Brain pericyte (primary cell): ENCODE measurements at regions not wholly inside any gene's neighbourhood (a gene's known extent, or its start where the extent isn't known, plus 50 kb on each side); places are given as distances from the start of the nearest gene placed in this dataset.

Experiments used
- DNase-seq: peaks from one replicate; pipeline ENCODE4 v3.0.0-alpha.2; 2012; ENCODE audit warnings: low read depth, low spot score

- DNase-seq: no peak
Observed at GRCh38 chr1:198903621-198904020, 264.8 kb downstream of the PTPRC start.

DNA sequence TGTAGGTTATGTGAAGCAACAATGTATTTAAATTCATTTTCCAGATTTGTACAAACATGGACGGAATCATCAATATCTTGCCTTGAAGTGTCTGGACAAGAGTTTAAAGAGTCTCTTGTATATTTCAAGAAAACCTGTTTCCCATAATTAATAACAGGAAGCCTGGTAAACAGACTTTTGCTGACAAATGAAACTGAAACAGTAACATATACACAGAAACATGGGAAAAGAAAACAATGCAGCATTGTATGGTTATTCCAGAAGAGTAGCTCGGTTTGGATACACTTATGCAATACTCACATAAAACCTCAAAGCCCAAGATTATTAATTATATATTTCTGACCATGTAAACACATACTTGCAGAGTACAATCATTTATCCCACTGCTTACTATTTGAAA is 265.5 kb downstream of the PTPRC start:
- DNase-seq: no peak

- no peak for DNase-seq
Observed at GRCh38 chr1:198906739-198907422, 268.0 kb downstream of the PTPRC start.

DNA sequence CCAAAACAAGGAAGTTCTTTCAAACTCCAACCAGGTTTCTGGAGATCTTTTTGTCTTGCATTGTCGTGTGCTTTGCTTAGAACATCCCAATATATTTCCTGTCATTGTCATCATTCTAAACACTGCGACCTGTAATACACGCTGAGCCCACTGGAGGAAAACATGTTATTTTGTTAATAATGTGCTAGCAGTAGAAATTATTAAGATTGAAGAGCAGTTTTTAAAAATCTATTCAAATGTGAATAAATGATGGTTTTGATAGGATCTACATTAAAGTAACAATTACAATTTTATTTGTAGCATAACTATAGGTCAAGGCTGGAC is 268.5 kb downstream of the PTPRC start:
- no peak for DNase-seq

- DNase-seq: no peak
Observed at GRCh38 chr1:198908995-198909394, 270.2 kb downstream of the PTPRC start.

GRCh38 chr1:198909973-198910372 is 271.1 kb downstream of the PTPRC start:
- DNase-seq: no peak

DNA sequence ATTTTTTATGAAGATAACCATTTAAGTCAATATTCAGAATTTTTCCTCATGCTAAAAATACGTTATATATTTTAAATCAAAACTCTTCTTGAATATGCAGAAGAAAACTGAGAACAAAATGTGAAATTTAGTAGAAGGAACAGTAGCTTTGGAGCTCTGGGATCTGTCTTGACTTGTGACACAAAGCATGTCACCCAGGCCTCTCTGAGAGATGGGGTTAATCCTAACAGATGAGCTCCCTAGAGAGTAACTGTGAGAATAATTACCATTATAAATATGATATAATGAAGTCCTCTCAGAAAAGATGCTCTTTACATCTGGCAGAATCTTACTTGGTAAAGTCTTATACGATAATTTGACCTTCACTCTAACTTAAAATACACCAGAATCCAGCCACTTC is 272.0 kb downstream of the PTPRC start:
- DNase-seq: no peak

DNA sequence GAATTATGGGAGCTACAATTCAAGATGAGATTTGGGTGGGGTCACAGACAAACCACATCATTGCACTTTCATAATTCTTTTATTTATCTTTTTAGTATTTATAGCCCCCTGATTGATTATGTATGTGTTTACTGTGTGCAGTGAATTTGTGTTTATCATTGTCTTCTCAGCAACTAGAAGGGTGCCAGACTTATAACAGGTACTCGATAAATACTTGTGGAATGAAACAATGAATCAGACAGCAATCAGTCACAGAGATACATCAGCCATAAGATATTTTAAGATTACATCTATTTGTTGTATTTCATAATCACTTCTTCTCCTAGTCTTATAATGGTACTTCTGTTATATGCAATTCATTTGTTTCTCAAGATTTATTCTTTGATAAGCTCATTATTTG is 273.2 kb downstream of the PTPRC start:
- DNase-seq: no peak

DNA sequence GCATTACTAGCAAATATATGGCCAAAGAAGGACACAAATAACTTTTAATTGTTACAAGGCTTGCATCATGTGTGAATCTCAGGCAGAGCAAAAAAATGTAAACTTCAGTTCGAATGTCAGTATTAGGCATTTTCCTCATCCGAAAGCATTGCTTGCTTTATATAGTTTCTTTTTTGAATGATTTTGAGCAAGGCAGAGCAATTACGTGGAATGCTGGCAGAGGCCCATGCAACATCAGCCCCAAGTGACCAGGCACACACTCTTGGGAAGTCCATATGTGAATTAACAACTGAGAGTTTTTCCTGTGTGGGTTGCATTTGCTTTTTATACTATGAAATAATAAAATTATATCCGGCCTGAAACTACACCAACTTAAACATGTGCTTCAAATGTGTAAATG is 274.8 kb downstream of the PTPRC start:
- DNase-seq: no peak

DNA sequence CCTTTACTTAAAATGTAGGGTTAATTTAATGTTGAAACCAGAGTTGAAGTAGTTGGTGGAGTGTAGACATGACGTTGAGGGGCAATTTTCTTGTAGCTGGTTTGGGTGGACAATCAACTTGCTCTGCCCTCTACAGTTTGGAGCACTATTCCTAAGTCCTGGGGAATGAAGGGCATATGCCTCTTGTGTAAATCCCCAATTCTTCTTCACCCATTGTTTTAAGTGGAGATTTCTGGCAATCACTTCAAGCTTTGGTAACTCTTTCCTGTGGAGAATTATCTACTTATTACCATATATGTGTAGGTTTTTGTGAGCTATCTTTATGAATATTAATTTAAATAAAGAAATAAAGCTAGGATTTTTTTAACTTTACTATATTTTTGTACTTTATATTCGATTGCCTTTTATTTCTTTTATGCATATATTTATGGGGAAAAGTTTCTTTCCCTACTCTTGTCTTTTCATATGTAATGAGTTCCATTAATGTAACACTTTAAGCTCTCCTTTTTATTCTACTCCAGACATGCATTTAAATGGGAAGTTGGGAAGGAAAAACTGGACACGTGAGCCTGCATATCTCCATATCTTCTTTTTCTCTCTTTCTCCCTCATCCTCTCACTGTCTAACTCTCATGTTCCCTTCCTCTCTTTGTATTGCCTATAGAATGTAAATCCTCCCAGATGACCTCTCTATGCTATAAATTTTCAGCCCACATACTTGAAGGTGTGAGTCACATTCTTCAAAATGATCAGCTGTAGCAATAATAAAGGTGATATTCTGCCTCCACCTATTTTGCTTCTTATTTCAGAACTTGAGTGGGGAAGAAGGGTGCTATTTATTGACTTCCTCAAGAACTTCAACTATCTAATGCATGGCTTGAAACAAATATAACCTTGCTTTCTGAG is 276.7 kb downstream of the PTPRC start:
- DNase-seq: no peak

DNA sequence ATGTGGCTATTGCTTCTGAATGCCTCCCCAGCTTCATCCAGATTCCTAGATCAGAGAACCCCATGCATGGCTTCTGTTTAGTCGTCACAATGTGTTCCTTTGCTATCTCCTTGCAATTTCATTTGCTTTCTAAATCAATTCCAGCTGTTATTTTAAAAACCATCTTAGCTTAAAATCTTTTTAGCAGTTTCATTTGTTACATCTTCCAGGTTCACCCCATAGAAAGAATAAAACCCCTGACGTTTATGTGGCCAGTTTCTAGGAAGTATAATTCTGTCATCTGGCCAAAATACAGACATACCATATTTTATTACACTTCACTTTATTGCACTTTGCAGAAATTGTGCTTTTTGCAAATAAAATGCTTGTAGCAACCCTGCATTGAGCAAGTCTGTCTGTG is 278.4 kb downstream of the PTPRC start:
- no peak for DNase-seq

DNA sequence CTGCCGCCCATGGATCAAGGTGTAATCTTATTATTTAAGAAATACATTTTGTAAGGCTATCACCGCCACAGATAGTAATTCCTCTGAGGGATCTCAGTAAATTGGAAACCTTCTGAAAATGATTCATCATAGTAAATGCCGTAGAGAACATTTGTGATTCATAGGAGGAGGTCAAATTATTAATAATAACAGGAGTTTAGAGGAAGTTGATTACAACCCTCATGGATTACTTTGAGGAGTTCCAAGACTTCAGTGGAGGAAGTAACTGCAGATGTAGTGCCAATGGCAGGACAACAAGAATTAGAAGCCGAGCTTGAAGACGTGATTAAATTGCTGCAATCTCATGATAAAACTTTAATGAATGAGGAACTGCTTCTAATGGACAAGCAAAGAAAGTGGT is 280.1 kb downstream of the PTPRC start:
- no peak for DNase-seq

DNA sequence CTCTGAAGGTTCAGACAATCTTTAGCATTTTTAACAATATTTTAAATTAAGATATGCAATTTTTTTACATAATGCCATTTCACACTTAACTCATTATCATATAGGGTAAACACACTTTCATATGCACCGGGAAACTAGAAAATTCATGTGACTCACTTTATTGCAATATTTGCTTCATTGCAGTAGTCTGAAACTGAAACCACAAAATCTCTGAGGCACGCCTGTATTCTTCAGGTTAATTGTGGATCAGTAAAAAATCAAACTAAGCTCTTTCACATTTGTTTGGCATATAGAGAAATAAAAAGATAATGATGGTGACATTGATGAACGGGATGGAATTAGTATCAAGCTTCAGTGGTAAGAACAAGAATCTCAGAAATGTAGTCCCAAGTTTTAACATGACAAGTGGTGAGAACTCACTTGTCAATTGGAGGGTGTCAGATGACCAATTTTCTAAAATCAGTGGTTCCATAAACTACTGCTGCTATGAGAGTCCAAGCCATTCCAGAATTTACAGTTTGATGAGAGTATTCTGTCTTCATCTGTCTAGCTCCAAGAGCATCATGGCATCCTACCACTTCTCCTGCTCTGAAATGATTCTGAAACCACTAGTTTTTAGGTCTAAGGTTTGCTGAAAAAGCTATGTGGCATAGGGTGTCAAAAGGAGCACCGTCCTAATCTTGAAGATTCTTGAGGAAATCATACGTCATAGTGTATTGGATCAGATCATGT is 281.0 kb downstream of the PTPRC start:
- no peak for DNase-seq

DNA sequence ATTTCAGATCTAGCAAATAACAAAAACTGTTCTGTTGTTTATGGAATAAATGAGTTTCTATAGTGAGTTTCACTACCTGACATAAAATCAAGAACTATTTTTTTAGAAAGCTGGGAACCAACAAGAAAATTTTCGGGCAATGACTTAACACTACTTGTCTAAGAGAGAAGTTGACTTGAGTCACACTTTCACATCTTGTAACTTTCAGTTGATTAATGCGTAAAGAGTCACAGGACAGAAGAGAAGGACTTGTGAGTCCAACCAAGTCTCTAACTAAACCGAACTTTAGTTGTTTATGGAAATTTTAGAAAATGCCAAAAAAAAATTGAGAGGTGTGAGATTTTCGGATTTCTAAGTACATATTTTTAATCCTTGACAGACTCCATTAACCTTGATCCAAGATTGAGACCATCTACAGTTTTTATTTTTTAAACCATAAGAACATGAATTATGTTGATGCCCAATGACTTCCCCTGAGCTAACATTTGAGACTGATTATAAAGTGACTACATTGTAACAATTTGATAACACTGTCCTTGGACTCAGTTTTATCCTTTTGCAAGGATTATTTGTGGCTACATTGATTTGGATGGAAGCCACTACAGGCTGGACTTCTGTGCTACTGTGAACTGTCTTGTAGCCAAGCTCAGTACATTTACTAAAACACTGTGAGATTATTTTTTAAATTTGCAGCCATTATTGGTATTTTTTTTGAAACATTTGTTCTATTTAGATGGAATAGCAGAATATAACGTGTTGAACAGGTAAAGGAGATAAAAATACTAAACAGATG is 284.0 kb downstream of the PTPRC start:
- no peak for DNase-seq

DNA sequence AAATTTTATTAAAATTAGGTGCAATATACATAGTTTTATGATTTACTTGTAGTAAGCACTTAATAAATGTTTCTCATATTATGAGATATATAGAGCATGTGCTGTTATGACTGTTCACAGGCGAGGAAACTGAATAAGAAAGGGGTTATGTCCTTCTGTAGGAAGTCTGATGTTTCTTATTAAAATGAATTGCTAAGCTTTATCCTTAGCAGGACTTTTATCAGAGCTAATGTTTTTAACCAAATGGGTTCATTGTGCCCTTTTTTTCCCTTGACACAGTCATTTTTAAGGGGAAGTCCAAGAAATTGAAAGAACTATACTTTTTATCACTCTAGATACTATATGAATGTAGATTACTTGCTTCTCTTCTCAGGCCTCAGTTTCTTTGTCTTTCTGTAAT is 285.2 kb downstream of the PTPRC start:
- DNase-seq: no peak

GRCh38 chr1:198925567-198925966 is 286.7 kb downstream of the PTPRC start:
- no peak for DNase-seq

- no peak for DNase-seq
Observed at GRCh38 chr1:198927129-198927528, 288.3 kb downstream of the PTPRC start.

- no peak for DNase-seq
Observed at GRCh38 chr1:198929111-198929604, 290.3 kb downstream of the PTPRC start.

DNA sequence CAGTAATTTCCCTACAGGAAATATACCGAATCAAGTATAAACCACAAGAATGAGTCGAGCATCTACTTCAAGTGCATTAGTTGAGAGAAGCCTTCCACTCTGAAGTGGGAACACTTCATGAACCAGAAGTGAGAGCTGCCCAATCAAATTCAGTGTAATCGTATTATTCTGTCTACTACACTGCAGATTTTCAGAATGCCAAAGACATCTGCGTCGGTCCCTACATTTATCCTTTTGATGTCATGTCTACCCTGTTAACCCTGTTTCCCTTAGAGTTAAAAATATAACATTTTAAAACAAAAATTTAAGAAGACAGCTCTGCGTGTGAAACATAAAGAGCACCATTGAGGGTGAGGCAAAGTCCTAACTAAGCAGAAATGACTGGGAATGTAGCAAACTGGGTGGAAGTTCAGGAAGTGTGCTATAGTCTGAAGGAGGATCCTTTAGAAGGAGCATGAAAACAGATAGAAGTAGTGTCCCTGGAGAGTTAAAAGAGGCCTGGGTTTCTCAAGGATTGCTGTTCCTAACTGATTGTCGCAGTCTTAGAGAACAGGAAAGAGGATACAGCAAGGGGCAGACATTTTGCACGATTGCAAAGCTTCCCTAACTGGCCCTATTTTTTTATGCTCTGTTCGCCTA is 291.2 kb downstream of the PTPRC start:
- DNase-seq: no peak

GRCh38 chr1:198932351-198932991 is 293.6 kb downstream of the PTPRC start:
- DNase-seq: no peak
